ENCODE measurements at regions not wholly inside any gene's neighbourhood (a gene's known extent, or its start where the extent isn't known, plus 50 kb on each side); places are given as distances from the start of the nearest gene placed in this dataset.

DNA sequence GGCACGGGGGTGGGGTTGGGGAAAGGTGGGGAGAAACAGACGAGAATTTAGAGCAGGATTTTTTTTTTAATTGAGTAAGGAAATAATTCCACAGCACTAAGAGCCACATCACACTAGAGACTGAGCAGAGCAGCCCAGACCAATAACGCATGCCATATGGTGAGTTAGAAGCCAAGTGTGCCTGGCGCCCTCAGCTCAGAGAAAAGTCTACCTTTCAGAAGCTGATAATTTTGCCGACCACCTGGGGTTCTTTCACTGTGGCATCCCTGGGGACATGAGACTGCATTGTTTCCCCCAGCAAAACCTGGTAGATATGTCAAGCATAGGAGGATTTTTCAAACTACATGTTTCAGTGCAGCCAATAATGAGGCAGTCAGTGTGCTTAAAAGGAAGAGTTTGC, 516.8 kb downstream of the SMARCA1 start:
- no peak overlapping the region for H2AFZ ChIP-seq (ENCODE audit: low read length)
- H3K9ac ChIP-seq (ENCODE audit: extremely low read depth, insufficient read length, low read length): no peak overlapping the region
- H4K20me1 ChIP-seq (ENCODE audit: control insufficient read depth, insufficient read depth, insufficient read length): no peaks in the 10 kb centered on the region
- no peak for DNase-seq
- Mint-ChIP-seq H3K36me3 (ENCODE audit: insufficient read depth in 1 of 3, low read depth in 3 of 3) (peaks cover 0 to 3% (median 3%) of the 10 kb centered on the region in 3 experiments; a peak in 5 of 7 replicates), H3K27me3 (ENCODE audit: low read depth) (no peaks in the 10 kb centered on the region), H3K27ac (peak overlapping the region in 1 of 3 experiments; percentile 63; a peak in 1 of 7 replicates), H3K9me3 (peaks cover 0 to 5% of the 10 kb centered on the region in 2 experiments; a peak in 2 of 5 replicates), H3K4me1 (peaks cover 13 to 15% of the 10 kb centered on the region in 2 experiments), H3K4me3 (no peak overlapping the region)
- H2AK5ac ChIP-seq (ENCODE audit: insufficient read length, low read length): no peak overlapping the region
- no peak overlapping the region for H3T11ph ChIP-seq (ENCODE audit: low read length)
- H3K27me3 ChIP-seq (ENCODE audit: insufficient read depth, low read length): no peaks in the 10 kb centered on the region
- H3K4me1 ChIP-seq (ENCODE audit: insufficient read depth, low read length): peaks cover 6% of the 10 kb centered on the region; the same call in 1 of the 2 replicates
- no CpG with 5 or more reads among the region's 5 CpGs for WGBS (ENCODE audit: extremely low coverage, insufficient read length, low lambda C conversion rate)
- H3K23me2 ChIP-seq (ENCODE audit: insufficient read length, low read depth, low read length, poor library complexity, severe bottlenecking): no peaks in the 10 kb centered on the region
- H3K79me1 ChIP-seq (ENCODE audit: insufficient read depth, low read depth, low read length, poor library complexity, severe bottlenecking): no peaks in the 10 kb centered on the region
- H2BK120ac ChIP-seq (ENCODE audit: low read depth, low read length, poor library complexity, severe bottlenecking): no peak overlapping the region
- no peak overlapping the region for H2BK20ac ChIP-seq (ENCODE audit: low read depth, low read length, poor library complexity, severe bottlenecking)
- no peak overlapping the region for H2BK12ac ChIP-seq (ENCODE audit: insufficient read length, low read depth, low read length)
- H4K91ac ChIP-seq (ENCODE audit: insufficient read length, low read depth, low read length): no peak overlapping the region
- no peak overlapping the region for H3K4ac ChIP-seq (ENCODE audit: low read depth, low read length)
- H3K79me2 ChIP-seq (ENCODE audit: insufficient read depth, low read length): no peaks in the 10 kb centered on the region
- H3K18ac ChIP-seq (ENCODE audit: insufficient read length, low read depth, low read length): no peak overlapping the region
- H4K5ac ChIP-seq (ENCODE audit: insufficient read length, low read depth, low read length): no peak overlapping the region
- no peaks in the 10 kb centered on the region for H3K9me3 ChIP-seq (ENCODE audit: control insufficient read depth, low read depth, low read length)
- no peak overlapping the region for H2BK5ac ChIP-seq (ENCODE audit: insufficient read length, low read length)
- no peak overlapping the region for H3K14ac ChIP-seq (ENCODE audit: insufficient read depth, low read length)
- no peak overlapping the region for H2BK15ac ChIP-seq (ENCODE audit: low read depth, low read length)
- H3K27ac ChIP-seq (ENCODE audit: insufficient read length, low read depth, low read length): no peak overlapping the region
- H3K4me2 ChIP-seq (ENCODE audit: insufficient read depth, insufficient read length, low read length): no peak overlapping the region
- no peak overlapping the region for H3K23ac ChIP-seq (ENCODE audit: insufficient read length, low read depth, low read length)
- no peak overlapping the region for H3K56ac ChIP-seq (ENCODE audit: insufficient read length, low read depth, low read length)
- TF ChIP-seq, protein P1, sequence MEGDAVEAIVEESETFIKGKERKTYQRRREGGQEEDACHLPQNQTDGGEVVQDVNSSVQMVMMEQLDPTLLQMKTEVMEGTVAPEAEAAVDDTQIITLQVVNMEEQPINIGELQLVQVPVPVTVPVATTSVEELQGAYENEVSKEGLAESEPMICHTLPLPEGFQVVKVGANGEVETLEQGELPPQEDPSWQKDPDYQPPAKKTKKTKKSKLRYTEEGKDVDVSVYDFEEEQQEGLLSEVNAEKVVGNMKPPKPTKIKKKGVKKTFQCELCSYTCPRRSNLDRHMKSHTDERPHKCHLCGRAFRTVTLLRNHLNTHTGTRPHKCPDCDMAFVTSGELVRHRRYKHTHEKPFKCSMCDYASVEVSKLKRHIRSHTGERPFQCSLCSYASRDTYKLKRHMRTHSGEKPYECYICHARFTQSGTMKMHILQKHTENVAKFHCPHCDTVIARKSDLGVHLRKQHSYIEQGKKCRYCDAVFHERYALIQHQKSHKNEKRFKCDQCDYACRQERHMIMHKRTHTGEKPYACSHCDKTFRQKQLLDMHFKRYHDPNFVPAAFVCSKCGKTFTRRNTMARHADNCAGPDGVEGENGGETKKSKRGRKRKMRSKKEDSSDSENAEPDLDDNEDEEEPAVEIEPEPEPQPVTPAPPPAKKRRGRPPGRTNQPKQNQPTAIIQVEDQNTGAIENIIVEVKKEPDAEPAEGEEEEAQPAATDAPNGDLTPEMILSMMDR (conservative IDR thresholded peaks at IDR 0.05): no peak
- no peak overlapping the region for H4K8ac ChIP-seq (replicated peaks; ENCODE audit: insufficient read length, low read depth, low read length)

All from H9 (cell line).